HepG2 (cell line): ENCODE measurements at regions not wholly inside any gene's neighbourhood (a gene's known extent, or its start where the extent isn't known, plus 50 kb on each side); places are given as distances from the start of the nearest gene placed in this dataset.

Source experiments
- CEBPB ChIP-seq: IDR thresholded peaks from 2 replicates; pipeline ENCODE4 v1.6.1; 2011; ENCODE audit warnings: low read depth, low read length, improper control_type of control experiment, borderline replicate concordance
- EP300 ChIP-seq, 3 experiments: sonication (generic) in 1 of 3; formaldehyde crosslinking in 1 of 3; IDR thresholded peaks; 2 replicates each; pipeline versions ENCODE4 v1.5.1 to v1.6.1; 2011 to 2020; ENCODE audit warnings: low read depth in 2 of 3, low read length in 2 of 3, borderline replicate concordance in 1 of 3, improper control_type of control experiment in 1 of 3, mild to moderate bottlenecking in 1 of 3, missing genetic modification reagents in 1 of 3, moderate library complexity in 1 of 3
- ZNF232 ChIP-seq: sonication (generic); formaldehyde crosslinking; IDR thresholded peaks from 2 replicates; pipeline ENCODE4 v1.4.0; 2020; ENCODE audit warnings: missing genetic modification reagents, borderline replicate concordance

GRCh38 chr3:95815828-95816227, 998.6 kb upstream of the EPHA6 start:
- no peak for TF ChIP-seq EP300 (IDR thresholded peaks at IDR 0.05; ENCODE audit: low read depth in 2 of 2, low read length in 2 of 2)
- no peak for TF ChIP-seq EP300 (CRISPR knock-in tag; IDR thresholded peaks at IDR 0.05; ENCODE audit: borderline replicate concordance)
- TF ChIP-seq ZNF232 (CRISPR knock-in tag), result no peak
- no peak for TF ChIP-seq CEBPB
